PC-9 (cell line): ENCODE measurements at regions not wholly inside any gene's neighbourhood (a gene's known extent, or its start where the extent isn't known, plus 50 kb on each side); places are given as distances from the start of the nearest gene placed in this dataset.

Experiments used
- BruUV-seq: library from RNA; stranded (reverse); fragments of 400-500 nt; replicated peaks from 2 replicates; lab custom pipeline; 2021; lab: Mats Ljungman, UMichigan
- CTCF ChIA-PET: fragments of 300-600 bp; sonication (Branson Sonifier 250); formaldehyde crosslinking; loops from one replicate; lab custom pipeline; 2022; ENCODE audit warnings: antibody characterized with exemption; lab: Charles Lee
- POLR2A ChIA-PET: fragments of 300-600 bp; sonication (Branson Sonifier 250); formaldehyde crosslinking; loops from one replicate; lab custom pipeline; 2022; ENCODE audit warnings: antibody characterized with exemption; ENCODE audit not compliant: unreplicated experiment; lab: Charles Lee
- DNase-seq, 2 experiments: peaks; one replicate each; pipeline versions ENCODE4 v3.0.0 to v3.0.0-alpha.2; 2015 to 2022; ENCODE audit warnings: mixed read lengths in 1 of 2
- H2AFZ ChIP-seq: fragments of 200-600 bp; sonication (generic); 2 replicates; pipeline ENCODE4 v1.8.1; 2017; ENCODE audit warnings: antibody characterized with exemption
- H3F3A ChIP-seq: fragments of 200-600 bp; sonication (generic); 2 replicates; pipeline ENCODE4 v1.8.1; 2017; ENCODE audit warnings: antibody characterized with exemption, mild to moderate bottlenecking, low read depth; ENCODE audit not compliant: insufficient read depth
- H3K27ac ChIP-seq: fragments of 200-600 bp; sonication (generic); 2 replicates; pipeline ENCODE4 v1.6.1; 2016; ENCODE audit warnings: mixed run types
- H3K27me3 ChIP-seq: fragments of 200-600 bp; sonication (generic); 2 replicates; pipeline ENCODE4 v1.6.1; 2016; ENCODE audit warnings: low read depth, mixed run types; ENCODE audit not compliant: insufficient read depth
- H3K36me3 ChIP-seq: fragments of 200-600 bp; sonication (generic); 2 replicates; pipeline ENCODE4 v1.6.1; 2016; ENCODE audit warnings: low read depth, mixed run types
- H3K4me1 ChIP-seq: fragments of 200-600 bp; sonication (generic); replicated peaks from 2 replicates; pipeline ENCODE4 v1.6.1; 2016; ENCODE audit warnings: mixed run types; ENCODE audit not compliant: insufficient read depth
- H3K4me2 ChIP-seq: fragments of 200-600 bp; sonication (generic); 2 replicates; pipeline ENCODE4 v1.6.1; 2017; ENCODE audit warnings: mixed run types
- H3K4me3 ChIP-seq: fragments of 200-600 bp; sonication (generic); 2 replicates; pipeline ENCODE4 v1.6.1; 2016; ENCODE audit warnings: mixed run types
- H3K79me2 ChIP-seq: fragments of 200-600 bp; sonication (generic); 2 replicates; pipeline ENCODE4 v1.6.1; 2017; ENCODE audit warnings: low read depth, mixed run types
- H3K9me2 ChIP-seq: fragments of 200-600 bp; sonication (generic); 2 replicates; pipeline ENCODE4 v1.8.1; 2017; ENCODE audit warnings: mild to moderate bottlenecking; ENCODE audit not compliant: insufficient read depth
- H3K9me3 ChIP-seq: fragments of 200-600 bp; sonication (generic); 2 replicates; pipeline ENCODE4 v1.8.1; 2016; ENCODE audit warnings: low read depth; ENCODE audit not compliant: insufficient read depth
- H4K20me1 ChIP-seq: fragments of 200-600 bp; sonication (generic); 2 replicates; pipeline ENCODE4 v1.8.1; 2017; ENCODE audit not compliant: insufficient read depth
- EZH2 ChIP-seq: fragments of 200-600 bp; sonication (generic); IDR thresholded peaks from 2 replicates; pipeline ENCODE4 v1.8.0; 2017; ENCODE audit warnings: antibody characterized with exemption, low read depth
- intact Hi-C: fragments of 100-400 bp; cut with micrococcal nuclease; formaldehyde crosslinking; loops from one replicate; pipeline ENCODE4 v1.10.0; 2022; ENCODE audit not compliant: unreplicated experiment
- TF ChIP-seq, protein P1 (sequence below): fragments of 200-600 bp; sonication (generic); conservative IDR thresholded peaks from 2 replicates; pipeline ENCODE4 v1.6.1; 2017; ENCODE audit warnings: mixed run types, antibody characterized with exemption, mild to moderate bottlenecking, moderate library complexity

DNA sequence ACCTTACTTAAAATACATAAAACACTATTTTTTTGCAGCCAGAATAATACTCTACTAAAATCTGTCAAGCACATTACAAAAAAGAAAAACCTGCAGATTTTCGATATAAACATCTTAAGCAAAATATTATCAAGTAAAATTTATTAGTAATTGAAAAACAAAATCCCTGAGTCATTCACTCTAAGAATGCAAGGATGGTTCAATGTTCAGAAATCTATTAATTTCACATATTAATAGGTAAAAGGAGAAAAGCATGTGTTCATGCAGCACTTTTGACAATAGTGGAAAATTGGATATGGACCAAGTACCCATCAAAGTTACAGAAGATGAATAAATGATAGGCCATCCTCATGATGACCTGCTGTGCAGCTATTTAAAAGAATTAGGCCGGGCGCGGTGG lies 66.2 kb upstream of the OTOS start:
- H2AFZ ChIP-seq, result no peak overlapping the region
- H3K9me3 ChIP-seq, result no peaks in the 10 kb centered on the region; the same call in 1 of the 2 replicates
- H3K79me2 ChIP-seq, result no peaks in the 10 kb centered on the region
- H3K36me3 ChIP-seq, result no peaks in the 10 kb centered on the region
- intact Hi-C loops, result no loop called here
- H3F3A ChIP-seq, result peaks cover 17% of the 10 kb centered on the region; the same call in 1 of the 2 replicates
- H4K20me1 ChIP-seq, result 0 out of 2 replicates have a peak, but pooled peaks cover 4% of the 10 kb centered on the region
- H3K4me2 ChIP-seq, result no peak overlapping the region
- peaks cover 21% of the 10 kb centered on the region for H3K27me3 ChIP-seq
- TF ChIP-seq, protein P1, sequence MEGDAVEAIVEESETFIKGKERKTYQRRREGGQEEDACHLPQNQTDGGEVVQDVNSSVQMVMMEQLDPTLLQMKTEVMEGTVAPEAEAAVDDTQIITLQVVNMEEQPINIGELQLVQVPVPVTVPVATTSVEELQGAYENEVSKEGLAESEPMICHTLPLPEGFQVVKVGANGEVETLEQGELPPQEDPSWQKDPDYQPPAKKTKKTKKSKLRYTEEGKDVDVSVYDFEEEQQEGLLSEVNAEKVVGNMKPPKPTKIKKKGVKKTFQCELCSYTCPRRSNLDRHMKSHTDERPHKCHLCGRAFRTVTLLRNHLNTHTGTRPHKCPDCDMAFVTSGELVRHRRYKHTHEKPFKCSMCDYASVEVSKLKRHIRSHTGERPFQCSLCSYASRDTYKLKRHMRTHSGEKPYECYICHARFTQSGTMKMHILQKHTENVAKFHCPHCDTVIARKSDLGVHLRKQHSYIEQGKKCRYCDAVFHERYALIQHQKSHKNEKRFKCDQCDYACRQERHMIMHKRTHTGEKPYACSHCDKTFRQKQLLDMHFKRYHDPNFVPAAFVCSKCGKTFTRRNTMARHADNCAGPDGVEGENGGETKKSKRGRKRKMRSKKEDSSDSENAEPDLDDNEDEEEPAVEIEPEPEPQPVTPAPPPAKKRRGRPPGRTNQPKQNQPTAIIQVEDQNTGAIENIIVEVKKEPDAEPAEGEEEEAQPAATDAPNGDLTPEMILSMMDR, result no peak
- TF ChIP-seq EZH2, result no peak
- no peaks in the 10 kb centered on the region for H3K9me2 ChIP-seq
- ChIA-PET CTCF (no interaction called here), POLR2A (no interaction called here)
- H3K4me3 ChIP-seq, result no peak overlapping the region
- H3K4me1 ChIP-seq, result peaks cover 32% of the 10 kb centered on the region
- BruUV-seq, result no TSS peak
- DNase-seq, result no peak
- H3K27ac ChIP-seq, result no peak overlapping the region

DNA sequence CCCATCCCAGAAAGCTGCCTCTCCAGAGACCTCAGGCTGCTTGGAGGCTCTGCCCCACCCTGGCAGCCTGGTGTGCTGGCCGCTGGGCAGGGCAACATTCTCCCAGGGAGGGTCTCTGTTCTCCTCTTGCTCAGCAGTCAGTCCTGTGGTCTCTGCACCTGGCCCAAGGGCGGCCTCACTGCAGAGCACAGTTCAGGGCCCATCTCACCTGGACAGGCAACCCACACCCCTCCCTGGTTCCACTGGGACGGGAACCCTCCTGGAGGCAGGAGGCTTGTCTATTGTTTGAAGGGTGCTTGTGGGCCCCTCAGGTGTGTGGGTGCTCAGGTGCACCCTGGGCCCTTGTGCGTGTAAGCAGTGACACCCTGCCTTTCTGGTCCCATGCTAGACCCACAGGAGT lies 67.2 kb upstream of the OTOS start:
- Histone ChIP-seq H3K4me1 (peaks cover 32% of the 10 kb centered on the region), H2AFZ (no peak overlapping the region), H3K4me3 (no peak overlapping the region), H4K20me1 (0 out of 2 replicates have a peak, but pooled peaks cover 4% of the 10 kb centered on the region), H3K36me3 (no peaks in the 10 kb centered on the region), H3K27me3 (peaks cover 14% of the 10 kb centered on the region; the same call in 1 of the 2 replicates), H3K9me2 (no peaks in the 10 kb centered on the region), H3F3A (peaks cover 17% of the 10 kb centered on the region; the same call in 1 of the 2 replicates), H3K4me2 (no peak overlapping the region), H3K79me2 (no peaks in the 10 kb centered on the region), H3K9me3 (no peaks in the 10 kb centered on the region; the same call in 1 of the 2 replicates), H3K27ac (no peak overlapping the region)
- no TSS peak for BruUV-seq
- intact Hi-C loops, result no loop called here
- DNase-seq, result no peak
- TF ChIP-seq EZH2, result no peak
- TF ChIP-seq, protein P1, result no peak
- ChIA-PET CTCF (no interaction called here), POLR2A (no interaction called here)

DNA sequence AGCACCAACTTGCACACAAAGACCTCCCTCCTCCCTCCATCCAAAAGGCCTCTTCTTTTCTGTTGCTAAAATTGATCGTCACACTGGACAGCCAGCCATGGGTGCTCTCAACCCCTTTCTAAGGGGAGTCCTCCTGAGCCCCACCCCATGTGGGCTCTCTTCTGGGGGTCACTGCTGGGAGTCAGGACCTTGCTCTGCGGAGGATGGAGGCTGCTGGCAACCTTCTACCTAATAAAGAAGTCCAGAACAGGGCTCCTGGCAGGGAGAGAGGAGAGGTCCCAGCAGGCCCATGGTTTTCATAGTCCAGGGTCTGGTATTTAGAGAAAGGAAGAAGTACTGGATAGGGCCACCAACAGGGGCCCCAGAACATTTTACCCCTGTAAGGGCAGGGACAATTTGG lies 67.6 kb upstream of the OTOS start:
- Histone ChIP-seq H3K4me3 (no peak overlapping the region), H3F3A (peaks cover 17% of the 10 kb centered on the region; the same call in 1 of the 2 replicates), H3K9me2 (no peaks in the 10 kb centered on the region), H3K27me3 (peaks cover 14% of the 10 kb centered on the region; the same call in 1 of the 2 replicates), H3K27ac (no peak overlapping the region), H3K36me3 (no peaks in the 10 kb centered on the region), H3K4me1 (peaks cover 32% of the 10 kb centered on the region), H4K20me1 (0 out of 2 replicates have a peak, but pooled peaks cover 4% of the 10 kb centered on the region), H2AFZ (no peak overlapping the region), H3K4me2 (no peak overlapping the region), H3K9me3 (no peaks in the 10 kb centered on the region; the same call in 1 of the 2 replicates), H3K79me2 (no peaks in the 10 kb centered on the region)
- ChIA-PET CTCF (no interaction called here), POLR2A (no interaction called here)
- no TSS peak for BruUV-seq
- DNase-seq, result no peak
- intact Hi-C loops, result no loop called here
- TF ChIP-seq, protein P1, result no peak
